Stimulated activated CD8-positive, alpha-beta memory T cell treated with anti-CD3 and anti-CD28 coated beads, Interleukin-12 subunit alpha, Interleukin-12 subunit beta, amount 100 ng/mL, for 24 hours (primary cell): ENCODE measurements at regions not wholly inside any gene's neighbourhood (a gene's known extent, or its start where the extent isn't known, plus 50 kb on each side); places are given as distances from the start of the nearest gene placed in this dataset.

Experiments
- DNase-seq: peaks from one replicate; pipeline ENCODE4 v3.0.0-alpha.2; 2020; ENCODE audit errors: extremely low read depth

GRCh38 chr7:121525155-121525819 is 129.2 kb upstream of the FAM3C start:
- no peak for DNase-seq

GRCh38 chr7:121521711-121522400 is 125.7 kb upstream of the FAM3C start:
- no peak for DNase-seq

GRCh38 chr7:121520911-121521310 is 124.8 kb upstream of the FAM3C start:
- DNase-seq, result no peak

- DNase-seq, result no peak
Observed at GRCh38 chr7:121519548-121520521, 123.7 kb upstream of the FAM3C start.

GRCh38 chr7:121517591-121517990 is 121.5 kb upstream of the FAM3C start:
- no peak for DNase-seq

GRCh38 chr7:121516821-121517220 is 120.7 kb upstream of the FAM3C start:
- no peak for DNase-seq

- DNase-seq, result no peak
Observed at GRCh38 chr7:121515630-121516401, 119.7 kb upstream of the FAM3C start.

GRCh38 chr7:121515229-121515628 is 119.1 kb upstream of the FAM3C start:
- no peak for DNase-seq

GRCh38 chr7:121513105-121513504 is 117.0 kb upstream of the FAM3C start:
- DNase-seq, result no peak

- no peak for DNase-seq
Observed at GRCh38 chr7:121510858-121511482, 114.9 kb upstream of the FAM3C start.

GRCh38 chr7:121510302-121510701 is 114.2 kb upstream of the FAM3C start:
- DNase-seq, result no peak

GRCh38 chr7:121505540-121506182 is 109.6 kb upstream of the FAM3C start:
- DNase-seq, result no peak

- DNase-seq, result no peak
Observed at GRCh38 chr7:121505021-121505420, 108.9 kb upstream of the FAM3C start.

- no peak for DNase-seq
Observed at GRCh38 chr7:121504482-121504881, 108.4 kb upstream of the FAM3C start.

- DNase-seq, result no peak
Observed at GRCh38 chr7:121503730-121504129, 107.6 kb upstream of the FAM3C start.

- DNase-seq, result no peak
Observed at GRCh38 chr7:121503039-121503438, 106.9 kb upstream of the FAM3C start.

- no peak for DNase-seq
Observed at GRCh38 chr7:121501566-121501965, 105.5 kb upstream of the FAM3C start.

- DNase-seq, result no peak
Observed at GRCh38 chr7:121500360-121501058, 104.4 kb upstream of the FAM3C start.

GRCh38 chr7:121499624-121500023 is 103.5 kb upstream of the FAM3C start:
- no peak for DNase-seq

- DNase-seq, result no peak
Observed at GRCh38 chr7:121498816-121499215, 102.7 kb upstream of the FAM3C start.
